ENCODE measurements at regions not wholly inside any gene's neighbourhood (a gene's known extent, or its start where the extent isn't known, plus 50 kb on each side); places are given as distances from the start of the nearest gene placed in this dataset.
A peak's percentile ranks its signal among the peaks of the same experiment; 100 is the strongest.

DNA sequence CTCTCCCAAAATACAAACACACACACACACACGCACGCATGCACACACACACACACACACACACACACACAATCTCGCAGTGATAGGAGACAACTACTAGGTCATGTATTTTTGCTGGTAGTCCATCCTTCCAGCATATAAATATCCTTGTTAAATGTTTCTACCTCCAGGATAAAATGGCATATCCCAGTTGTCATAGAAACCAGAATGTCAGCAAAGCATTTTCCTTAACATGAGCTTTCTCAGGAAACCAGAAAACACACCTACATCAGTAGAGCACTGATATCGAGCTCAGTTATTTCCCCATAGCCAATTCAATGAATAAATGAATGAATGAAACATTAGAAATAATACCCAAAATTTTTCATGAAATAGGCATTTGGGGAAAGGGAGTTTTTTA, 115.7 kb downstream of the PWWP3B start:
- Histone ChIP-seq H3F3A (ENCODE audit: insufficient read depth, low read length, poor library complexity, severe bottlenecking) (no peaks in the 10 kb centered on the region), H3K27ac (ENCODE audit: low read length) (peak overlapping the region; percentile 81), H3K9me2 (ENCODE audit: insufficient read depth, low read length) (no peaks in the 10 kb centered on the region), H3K9me3 (ENCODE audit: low read length) (no peaks in the 10 kb centered on the region), H3K4me3 (ENCODE audit: low read length) (peak overlapping the region; percentile 21), H4K20me1 (ENCODE audit: insufficient read depth) (no peaks in the 10 kb centered on the region), H3K27me3 (ENCODE audit: insufficient read depth, low read depth, low read length) (no peaks in the 10 kb centered on the region), H3K4me2 (ENCODE audit: low read length) (no peak overlapping the region), H3K36me3 (ENCODE audit: insufficient read depth, low read length) (no peaks in the 10 kb centered on the region), H3K79me2 (replicated peaks; ENCODE audit: insufficient read depth, low read length) (no peaks in the 10 kb centered on the region), H3K9ac (ENCODE audit: low read length) (peak overlapping the region; percentile 31), H2AFZ (ENCODE audit: low read depth, low read length) (no peak overlapping the region)
- TF ChIP-seq POLR2AphosphoS5 (IDR thresholded peaks at IDR 0.05), result no peak
- TF ChIP-seq REST (IDR thresholded peaks at IDR 0.05; ENCODE audit: borderline replicate concordance), result no peak
- no peak for TF ChIP-seq EP300 (conservative IDR thresholded peaks at IDR 0.05; ENCODE audit: poor library complexity, severe bottlenecking)
- TF ChIP-seq TAF1 (IDR thresholded peaks at IDR 0.05; ENCODE audit: low read depth), result no peak
- no peak for TF ChIP-seq SMC3 (conservative IDR thresholded peaks at IDR 0.05; ENCODE audit: poor library complexity)
- TF ChIP-seq, protein P1, sequence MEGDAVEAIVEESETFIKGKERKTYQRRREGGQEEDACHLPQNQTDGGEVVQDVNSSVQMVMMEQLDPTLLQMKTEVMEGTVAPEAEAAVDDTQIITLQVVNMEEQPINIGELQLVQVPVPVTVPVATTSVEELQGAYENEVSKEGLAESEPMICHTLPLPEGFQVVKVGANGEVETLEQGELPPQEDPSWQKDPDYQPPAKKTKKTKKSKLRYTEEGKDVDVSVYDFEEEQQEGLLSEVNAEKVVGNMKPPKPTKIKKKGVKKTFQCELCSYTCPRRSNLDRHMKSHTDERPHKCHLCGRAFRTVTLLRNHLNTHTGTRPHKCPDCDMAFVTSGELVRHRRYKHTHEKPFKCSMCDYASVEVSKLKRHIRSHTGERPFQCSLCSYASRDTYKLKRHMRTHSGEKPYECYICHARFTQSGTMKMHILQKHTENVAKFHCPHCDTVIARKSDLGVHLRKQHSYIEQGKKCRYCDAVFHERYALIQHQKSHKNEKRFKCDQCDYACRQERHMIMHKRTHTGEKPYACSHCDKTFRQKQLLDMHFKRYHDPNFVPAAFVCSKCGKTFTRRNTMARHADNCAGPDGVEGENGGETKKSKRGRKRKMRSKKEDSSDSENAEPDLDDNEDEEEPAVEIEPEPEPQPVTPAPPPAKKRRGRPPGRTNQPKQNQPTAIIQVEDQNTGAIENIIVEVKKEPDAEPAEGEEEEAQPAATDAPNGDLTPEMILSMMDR (IDR thresholded peaks at IDR 0.05; ENCODE audit: poor library complexity, severe bottlenecking), result no peak
- no peak for TF ChIP-seq EZH2 (IDR thresholded peaks at IDR 0.05; ENCODE audit: borderline replicate concordance, insufficient read depth, low read length, poor library complexity, severe bottlenecking)
- no peak for TF ChIP-seq RAD21 (conservative IDR thresholded peaks at IDR 0.05)
- no peak for TF ChIP-seq MXI1 (conservative IDR thresholded peaks at IDR 0.05; ENCODE audit: poor library complexity, severe bottlenecking)

DNA sequence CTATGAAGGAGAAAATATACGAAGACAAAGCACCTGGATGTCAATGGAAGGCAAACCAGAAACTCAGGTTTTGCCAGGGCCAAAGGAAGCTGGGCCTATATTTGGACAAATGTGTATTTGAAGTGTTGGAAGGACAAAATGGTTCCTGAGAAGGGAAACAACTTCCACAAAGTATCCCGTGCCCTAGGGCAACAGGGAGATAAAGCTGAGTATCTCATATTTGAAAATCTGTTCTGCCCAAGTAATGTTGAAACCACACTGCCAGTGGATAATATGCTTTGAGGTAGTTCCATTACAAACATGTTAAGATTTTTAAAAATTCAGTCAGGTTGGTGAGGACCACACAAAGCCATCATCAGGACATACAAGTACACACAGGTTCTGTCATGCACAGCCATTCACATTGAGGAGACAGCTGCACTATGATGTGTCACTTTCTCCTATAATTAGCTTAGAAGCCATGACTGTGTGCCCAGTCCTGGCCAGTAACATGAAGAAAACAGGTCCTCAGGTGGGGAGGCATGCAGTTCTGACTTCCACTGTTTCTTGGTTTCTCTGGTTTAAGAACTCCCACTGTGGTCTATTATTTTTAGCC, 116.4 kb downstream of the PWWP3B start:
- Histone ChIP-seq H3K9ac (ENCODE audit: low read length) (peak overlapping the region; percentile 31), H2AFZ (ENCODE audit: low read depth, low read length) (no peak overlapping the region), H3K27ac (ENCODE audit: low read length) (peak overlapping the region; percentile 81), H3K9me2 (ENCODE audit: insufficient read depth, low read length) (no peaks in the 10 kb centered on the region), H3K36me3 (ENCODE audit: insufficient read depth, low read length) (no peaks in the 10 kb centered on the region), H3K27me3 (ENCODE audit: insufficient read depth, low read depth, low read length) (no peaks in the 10 kb centered on the region), H4K20me1 (ENCODE audit: insufficient read depth) (no peaks in the 10 kb centered on the region), H3K4me3 (ENCODE audit: low read length) (peak overlapping the region; percentile 21), H3F3A (ENCODE audit: insufficient read depth, low read length, poor library complexity, severe bottlenecking) (no peaks in the 10 kb centered on the region), H3K4me2 (ENCODE audit: low read length) (no peak overlapping the region), H3K79me2 (replicated peaks; ENCODE audit: insufficient read depth, low read length) (no peaks in the 10 kb centered on the region), H3K9me3 (ENCODE audit: low read length) (no peaks in the 10 kb centered on the region)
- TF ChIP-seq POLR2AphosphoS5 (IDR thresholded peaks at IDR 0.05), result no peak
- no peak for TF ChIP-seq REST (IDR thresholded peaks at IDR 0.05; ENCODE audit: borderline replicate concordance)
- no peak for TF ChIP-seq EP300 (conservative IDR thresholded peaks at IDR 0.05; ENCODE audit: poor library complexity, severe bottlenecking)
- no peak for TF ChIP-seq TAF1 (IDR thresholded peaks at IDR 0.05; ENCODE audit: low read depth)
- TF ChIP-seq SMC3 (conservative IDR thresholded peaks at IDR 0.05; ENCODE audit: poor library complexity), result no peak

All from neural cell (in vitro differentiated cells).